ENCODE measurements at regions not wholly inside any gene's neighbourhood (a gene's known extent, or its start where the extent isn't known, plus 50 kb on each side); places are given as distances from the start of the nearest gene placed in this dataset.

- no peak for DNase-seq (ENCODE audit: low read depth)
These were observed 57.0 kb upstream of the LMX1B start for GRCh38 chr9:126556560-126557250.

GRCh38 chr9:126558051-126558665 is 55.6 kb upstream of the LMX1B start:
- peak; percentile 31 for DNase-seq (ENCODE audit: low read depth)

DNA sequence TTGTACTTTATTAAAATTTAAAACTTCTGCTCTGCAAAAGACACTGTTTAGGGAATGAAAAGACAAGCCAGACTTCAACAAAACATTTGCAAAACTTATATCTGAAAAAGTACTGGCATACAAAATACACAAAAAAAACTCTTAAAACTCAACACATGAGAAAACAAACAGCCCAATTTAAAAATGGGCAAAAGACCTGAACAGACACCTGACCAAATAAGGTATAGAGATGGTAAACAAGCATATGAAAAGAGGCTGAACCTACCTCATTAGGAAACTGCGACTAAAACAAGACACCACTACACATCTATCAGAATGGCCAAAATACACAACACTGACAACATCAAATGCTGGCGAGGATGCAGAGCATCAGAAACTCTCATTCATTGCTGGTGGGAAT is 54.4 kb upstream of the LMX1B start:
- DNase-seq (ENCODE audit: low read depth) = no peak

- DNase-seq (ENCODE audit: low read depth) = no peak
These were observed 52.1 kb upstream of the LMX1B start for GRCh38 chr9:126561582-126561981.

GRCh38 chr9:126563556-126563955 is 50.2 kb upstream of the LMX1B start:
- DNase-seq (ENCODE audit: low read depth) = no peak
